ENCODE measurements at regions not wholly inside any gene's neighbourhood (a gene's known extent, or its start where the extent isn't known, plus 50 kb on each side); places are given as distances from the start of the nearest gene placed in this dataset.

DNA sequence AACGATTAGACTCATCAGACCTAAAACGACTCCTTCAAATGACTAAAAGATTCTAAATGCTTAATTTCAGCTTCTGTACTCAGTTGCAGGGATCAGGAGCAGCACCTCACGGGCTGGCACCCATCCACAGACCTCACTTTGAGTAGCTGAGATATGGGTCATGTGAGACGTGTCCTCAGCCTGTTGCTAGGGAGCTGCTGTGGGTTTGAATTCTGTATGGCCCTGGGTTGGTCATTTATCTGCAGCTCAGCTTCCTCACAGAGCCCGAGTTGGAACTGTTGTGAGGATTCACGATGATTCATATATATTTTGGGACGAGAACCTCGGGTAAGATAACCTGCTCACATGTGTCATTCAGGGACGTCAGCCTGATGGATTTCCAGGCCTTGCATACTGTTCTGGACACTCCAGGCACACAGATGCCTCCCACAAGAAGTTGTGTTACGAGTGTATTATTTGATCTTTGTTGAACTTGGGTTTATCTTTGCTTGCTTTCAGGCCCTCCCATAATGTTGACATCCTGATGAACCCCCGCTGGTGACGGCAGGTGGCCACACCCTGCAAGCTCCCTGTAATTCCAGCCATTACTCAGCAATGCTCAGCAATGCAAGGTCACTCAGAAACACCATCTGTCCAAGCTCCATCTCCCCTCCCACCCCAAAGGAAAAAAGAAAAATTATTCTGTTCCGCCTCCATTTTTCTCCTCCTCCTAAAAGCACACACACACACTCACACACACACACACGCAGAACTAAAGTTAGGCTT lies 137.6 kb downstream of the RBFOX3 start:
- TF ChIP-seq, protein P1, sequence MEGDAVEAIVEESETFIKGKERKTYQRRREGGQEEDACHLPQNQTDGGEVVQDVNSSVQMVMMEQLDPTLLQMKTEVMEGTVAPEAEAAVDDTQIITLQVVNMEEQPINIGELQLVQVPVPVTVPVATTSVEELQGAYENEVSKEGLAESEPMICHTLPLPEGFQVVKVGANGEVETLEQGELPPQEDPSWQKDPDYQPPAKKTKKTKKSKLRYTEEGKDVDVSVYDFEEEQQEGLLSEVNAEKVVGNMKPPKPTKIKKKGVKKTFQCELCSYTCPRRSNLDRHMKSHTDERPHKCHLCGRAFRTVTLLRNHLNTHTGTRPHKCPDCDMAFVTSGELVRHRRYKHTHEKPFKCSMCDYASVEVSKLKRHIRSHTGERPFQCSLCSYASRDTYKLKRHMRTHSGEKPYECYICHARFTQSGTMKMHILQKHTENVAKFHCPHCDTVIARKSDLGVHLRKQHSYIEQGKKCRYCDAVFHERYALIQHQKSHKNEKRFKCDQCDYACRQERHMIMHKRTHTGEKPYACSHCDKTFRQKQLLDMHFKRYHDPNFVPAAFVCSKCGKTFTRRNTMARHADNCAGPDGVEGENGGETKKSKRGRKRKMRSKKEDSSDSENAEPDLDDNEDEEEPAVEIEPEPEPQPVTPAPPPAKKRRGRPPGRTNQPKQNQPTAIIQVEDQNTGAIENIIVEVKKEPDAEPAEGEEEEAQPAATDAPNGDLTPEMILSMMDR (IDR thresholded peaks at IDR 0.05), result no peak
- TF ChIP-seq POLR2A (IDR thresholded peaks at IDR 0.05) (no peak), POLR2AphosphoS5 (IDR thresholded peaks at IDR 0.05) (no peak)

All from prostate gland (tissue), 2 donors.